ENCODE measurements at regions not wholly inside any gene's neighbourhood (a gene's known extent, or its start where the extent isn't known, plus 50 kb on each side); places are given as distances from the start of the nearest gene placed in this dataset.

GRCh38 chr18:68256418-68257067 is 458.4 kb downstream of the TMX3 start:
- no peak overlapping the region for H3K27ac ChIP-seq
- TF ChIP-seq ZFX (IDR thresholded peaks at IDR 0.05) = no peak
- no peak for TF ChIP-seq CTCF (conservative IDR thresholded peaks at IDR 0.05)

GRCh38 chr18:68244786-68245185 is 470.1 kb downstream of the TMX3 start:
- TF ChIP-seq CTCF (conservative IDR thresholded peaks at IDR 0.05) (no peak), ZFX (IDR thresholded peaks at IDR 0.05) (no peak)
- no peak overlapping the region for H3K27ac ChIP-seq

GRCh38 chr18:68241881-68242280 is 473.0 kb downstream of the TMX3 start:
- H3K27ac ChIP-seq = no peak overlapping the region
- TF ChIP-seq CTCF (conservative IDR thresholded peaks at IDR 0.05) = no peak
- TF ChIP-seq ZFX (IDR thresholded peaks at IDR 0.05) = no peak

GRCh38 chr18:68234676-68235075 is 480.2 kb downstream of the TMX3 start:
- H3K27ac ChIP-seq = no peak overlapping the region
- no peak for TF ChIP-seq ZFX (IDR thresholded peaks at IDR 0.05)
- no peak for TF ChIP-seq CTCF (conservative IDR thresholded peaks at IDR 0.05)

GRCh38 chr18:68234131-68234530 is 480.8 kb downstream of the TMX3 start:
- TF ChIP-seq ZFX (IDR thresholded peaks at IDR 0.05) (no peak), CTCF (conservative IDR thresholded peaks at IDR 0.05) (no peak)
- no peak overlapping the region for H3K27ac ChIP-seq

GRCh38 chr18:68233018-68233417 is 481.9 kb downstream of the TMX3 start:
- TF ChIP-seq ZFX (IDR thresholded peaks at IDR 0.05) = no peak
- no peak for TF ChIP-seq CTCF (conservative IDR thresholded peaks at IDR 0.05)
- no peak overlapping the region for H3K27ac ChIP-seq

- peak overlapping the region; percentile 94 for H3K27ac ChIP-seq
- TF ChIP-seq CTCF (conservative IDR thresholded peaks at IDR 0.05) (no peak), ZFX (IDR thresholded peaks at IDR 0.05) (no peak)
Observed at GRCh38 chr18:68229351-68229750, 485.6 kb downstream of the TMX3 start.

Measured in C4-2B (cell line).